SKM-1 treated with dmso at 0.1 percent for 144 hours (cell line): ENCODE measurements at regions not wholly inside any gene's neighbourhood (a gene's known extent, or its start where the extent isn't known, plus 50 kb on each side); places are given as distances from the start of the nearest gene placed in this dataset.
"Not testable (repeated sequence)": the region's sequence is repeated elsewhere in the genome, so short reads cannot be mapped to it uniquely, and the experiment has no call there.

ENCODE experiments used
- DNase-seq: peaks from one replicate; lab custom pipeline; 2025; ENCODE audit not compliant: unreplicated experiment; lab: John Stamatoyannopoulos, UW

GRCh38 chr2:90288396-90288795, 1596.9 kb downstream of the RPIA start:
- not testable (repeated sequence) for DNase-seq

GRCh38 chr2:90289291-90289980, 1598.0 kb downstream of the RPIA start:
- not testable (repeated sequence) for DNase-seq

- not testable (repeated sequence) for DNase-seq
Measured at GRCh38 chr2:90290701-90291100, 1599.2 kb downstream of the RPIA start.

GRCh38 chr2:90291168-90291883, 1599.9 kb downstream of the RPIA start:
- not testable (repeated sequence) for DNase-seq

- DNase-seq: not testable (repeated sequence)
Measured at GRCh38 chr2:90291934-90292333, 1600.5 kb downstream of the RPIA start.

GRCh38 chr2:90292451-90292850, 1601.0 kb downstream of the RPIA start:
- not testable (repeated sequence) for DNase-seq

- not testable (repeated sequence) for DNase-seq
Measured at GRCh38 chr2:90293224-90293623, 1601.8 kb downstream of the RPIA start.

- not testable (repeated sequence) for DNase-seq
Measured at GRCh38 chr2:90293806-90294205, 1602.3 kb downstream of the RPIA start.

- DNase-seq: not testable (repeated sequence)
Measured at GRCh38 chr2:90295036-90295750, 1603.7 kb downstream of the RPIA start.

- DNase-seq: not testable (repeated sequence)
Measured at GRCh38 chr2:90296484-90296777, 1605.0 kb downstream of the RPIA start.

- DNase-seq: not testable (repeated sequence)
Measured at GRCh38 chr2:90297701-90298100, 1606.2 kb downstream of the RPIA start.

- not testable (repeated sequence) for DNase-seq
Measured at GRCh38 chr2:90298126-90298755, 1606.8 kb downstream of the RPIA start.

- not testable (repeated sequence) for DNase-seq
Measured at GRCh38 chr2:90298983-90299382, 1607.5 kb downstream of the RPIA start.

- DNase-seq: not testable (repeated sequence)
Measured at GRCh38 chr2:90322982-90323381, 1631.5 kb downstream of the RPIA start.

GRCh38 chr2:90323612-90324558, 1632.4 kb downstream of the RPIA start:
- not testable (repeated sequence) for DNase-seq

- not testable (repeated sequence) for DNase-seq
Measured at GRCh38 chr2:90324672-90325071, 1633.2 kb downstream of the RPIA start.

- not testable (repeated sequence) for DNase-seq
Measured at GRCh38 chr2:90325796-90326353, 1634.4 kb downstream of the RPIA start.

- not testable (repeated sequence) for DNase-seq
Measured at GRCh38 chr2:90355546-90355945, 1664.1 kb downstream of the RPIA start.

GRCh38 chr2:90359344-90359743, 1667.9 kb downstream of the RPIA start:
- not testable (repeated sequence) for DNase-seq
